ENCODE measurements at regions not wholly inside any gene's neighbourhood (a gene's known extent, or its start where the extent isn't known, plus 50 kb on each side); places are given as distances from the start of the nearest gene placed in this dataset.

DNA sequence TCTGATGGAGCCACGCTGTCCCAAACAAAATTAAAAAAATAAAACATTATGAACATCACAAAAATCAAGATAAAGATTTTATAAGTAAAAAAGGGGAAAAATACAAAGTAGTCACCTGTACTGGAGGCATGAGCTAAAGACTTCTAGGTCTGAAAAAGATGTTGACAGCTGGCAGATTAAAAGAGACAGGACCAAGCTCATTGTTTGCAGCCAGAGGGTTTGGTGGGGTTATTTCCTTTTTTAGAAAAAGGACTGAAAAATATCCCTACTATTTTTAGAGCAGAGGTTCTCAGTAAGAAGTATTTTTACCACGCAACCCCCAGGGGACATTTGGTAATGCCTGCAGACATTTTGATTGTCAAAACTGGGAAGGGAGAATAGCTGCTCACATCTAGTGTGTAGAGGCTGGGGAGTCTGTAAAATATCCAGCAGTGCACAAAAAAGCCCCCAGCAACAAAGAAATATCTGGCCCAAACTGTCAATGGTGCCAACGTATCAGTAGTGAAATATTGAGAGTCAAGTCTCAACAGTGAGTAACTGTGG lies 353.4 kb downstream of the TLE1 start:
- TF ChIP-seq CTCF (conservative IDR thresholded peaks at IDR 0.05 in 1 of 2, IDR thresholded peaks at IDR 0.05 in 1 of 2; ENCODE audit: extremely low read depth in 1 of 2, insufficient read depth in 1 of 2, low read depth in 1 of 2, low read length in 2 of 2) (no peak), EZH2 (IDR thresholded peaks at IDR 0.05; ENCODE audit: borderline replicate concordance, low read length) (no peak)

Data from mammary epithelial cell (primary cell).